T-cell (primary cell): ENCODE measurements at regions not wholly inside any gene's neighbourhood (a gene's known extent, or its start where the extent isn't known, plus 50 kb on each side); places are given as distances from the start of the nearest gene placed in this dataset.

Experiments
- ATAC-seq, 4 experiments: fragments of 200-7000 bp in 3 of 4; fragments of 150-1000 bp in 1 of 4; cut with Tn5 transposase; replicated peaks in 1 of 4; 1 replicate in 3 of 4; 2 replicates in 1 of 4; pipeline ENCODE4 v1.10.0; 2021; ENCODE audit warnings: moderate library complexity in 3 of 4, mild to moderate bottlenecking in 2 of 4, moderate number of reproducible peaks in 1 of 4
- CTCF ChIA-PET, 2 donors: fragments of 300-600 bp; sonication (Branson Sonifier 250); formaldehyde crosslinking; loops; one replicate each; lab custom pipeline; 2022; ENCODE audit warnings: antibody characterized with exemption in 2 of 2; lab: Charles Lee
- POLR2A ChIA-PET, 2 donors: fragments of 300-600 bp; sonication (Branson Sonifier 250); formaldehyde crosslinking; loops; one replicate each; lab custom pipeline; 2022; ENCODE audit warnings: antibody characterized with exemption in 2 of 2; lab: Charles Lee
- DNase-seq, 35 experiments: peaks; one replicate each; pipeline versions ENCODE4 v3.0.0 to v3.0.0-alpha.2; 2013 to 2023
- H3K27ac ChIP-seq: one replicate; pipeline ENCODE4 v1.5.1; 2013; ENCODE audit warnings: low read length
- H3K27me3 ChIP-seq, 2 experiments: replicated peaks in 1 of 2; 1 replicate in 1 of 2; 2 replicates in 1 of 2; pipeline versions ENCODE4 v1.6.1 to v1.7.0; 2013; ENCODE audit warnings: low read length in 1 of 2, mixed read lengths in 1 of 2; ENCODE audit not compliant: control insufficient read depth in 2 of 2, insufficient read depth in 2 of 2; ENCODE audit errors: extremely low read depth in 1 of 2
- H3K36me3 ChIP-seq, 2 donors: 1 replicate in 1 of 2; 2 replicates in 1 of 2; pipeline versions ENCODE4 v1.6.1 to v1.7.0; 2013; ENCODE audit warnings: low read length in 1 of 2; ENCODE audit not compliant: control insufficient read depth in 2 of 2, insufficient read depth in 1 of 2; ENCODE audit errors: extremely low read depth in 1 of 2
- H3K4me1 ChIP-seq, 2 experiments: 1 replicate in 1 of 2; 2 replicates in 1 of 2; pipeline versions ENCODE4 v1.6.1 to v1.7.0; 2013; ENCODE audit warnings: low read length in 2 of 2, mixed read lengths in 1 of 2; ENCODE audit not compliant: insufficient read depth in 2 of 2, control insufficient read depth in 1 of 2; ENCODE audit errors: extremely low read depth in 1 of 2
- H3K4me3 ChIP-seq, 2 donors: 1 replicate in 1 of 2; 2 replicates in 1 of 2; pipeline versions ENCODE4 v1.5.1 to v1.7.0; 2013; ENCODE audit warnings: mild to moderate bottlenecking in 2 of 2, low read length in 1 of 2, moderate library complexity in 1 of 2; ENCODE audit not compliant: control insufficient read depth in 1 of 2; ENCODE audit errors: extremely low read depth in 1 of 2
- H3K9me3 ChIP-seq: 2 replicates; pipeline ENCODE4 v1.7.0; 2013
- H3K27ac Mint-ChIP-seq, 2 donors: one replicate each; pipeline ENCODE4 v1.8.0; 2020 to 2021; ENCODE audit warnings: mild to moderate bottlenecking in 2 of 2, mixed read lengths in 2 of 2
- H3K27me3 Mint-ChIP-seq, 2 donors: one replicate each; pipeline ENCODE4 v1.8.0; 2021 to 2022; ENCODE audit warnings: mixed read lengths in 2 of 2
- H3K36me3 Mint-ChIP-seq: one replicate; pipeline ENCODE4 v1.8.0; 2021; ENCODE audit warnings: mixed read lengths
- H3K4me1 Mint-ChIP-seq, 3 donors: one replicate each; pipeline ENCODE4 v1.8.0; 2020 to 2022; ENCODE audit warnings: mixed read lengths in 3 of 3, mild to moderate bottlenecking in 1 of 3
- H3K4me3 Mint-ChIP-seq, 3 donors: one replicate each; pipeline ENCODE4 v1.8.0; 2020 to 2022; ENCODE audit warnings: mild to moderate bottlenecking in 3 of 3, mixed read lengths in 3 of 3, moderate library complexity in 3 of 3
- H3K9me3 Mint-ChIP-seq, 3 donors: one replicate each; pipeline ENCODE4 v1.8.0; 2020 to 2022; ENCODE audit warnings: mixed read lengths in 3 of 3
- WGBS: methylation state at CpG from one replicate; pipeline ENCODE4 v1.1.5; 2013; ENCODE audit warnings: missing lambda C conversion rate; ENCODE audit not compliant: insufficient coverage; 5-methylcytosine and 5-hydroxymethylcytosine counted together

GRCh38 chr11:71310184-71310583 is 57.8 kb upstream of the SHANK2 start:
- 80% methylated on average over 1 of the region's 4 CpGs for WGBS
- Histone ChIP-seq H3K36me3 (no peaks in the 10 kb centered on the region), H3K27me3 (peaks cover 0 to 10% of the 10 kb centered on the region in 2 experiments), H3K9me3 (no peaks in the 10 kb centered on the region), H3K27ac (no peak overlapping the region), H3K4me3 (no peak overlapping the region), H3K4me1 (no peaks in the 10 kb centered on the region)
- Mint-ChIP-seq H3K27ac (no peak overlapping the region), H3K9me3 (no peaks in the 10 kb centered on the region), H3K36me3 (no peaks in the 10 kb centered on the region), H3K4me3 (no peak overlapping the region), H3K27me3 (no peaks in the 10 kb centered on the region), H3K4me1 (no peaks in the 10 kb centered on the region)
- no peak for DNase-seq
- CTCF ChIA-PET = no interaction called here
- ATAC-seq = no peak
- POLR2A ChIA-PET = no interaction called here

GRCh38 chr11:71309611-71310010 is 57.2 kb upstream of the SHANK2 start:
- 100% methylated on average over 1 of the region's 1 CpG for WGBS

GRCh38 chr11:71309181-71309580 is 56.8 kb upstream of the SHANK2 start:
- H3K36me3 Mint-ChIP-seq = no peaks in the 10 kb centered on the region
- H3K27me3 Mint-ChIP-seq = no peaks in the 10 kb centered on the region
- ATAC-seq (no peak), DNase-seq (no peak)
- no peak overlapping the region for H3K27ac Mint-ChIP-seq
- WGBS = 93% methylated on average over 5 of the region's 7 CpGs
- ChIA-PET POLR2A (interaction anchor here in 1 of 2 donors (0.6 kb wide), 1 partner anchor 17 kb away, joined by 3 read pairs; no protein-coding TSS in a partner anchor), CTCF (no interaction called here)
- H3K4me3 Mint-ChIP-seq = no peak overlapping the region
- Histone ChIP-seq H3K27me3 (peaks cover 0 to 12% of the 10 kb centered on the region in 2 experiments), H3K27ac (no peak overlapping the region), H3K4me3 (no peak overlapping the region), H3K4me1 (no peaks in the 10 kb centered on the region), H3K36me3 (no peaks in the 10 kb centered on the region), H3K9me3 (no peaks in the 10 kb centered on the region)
- H3K9me3 Mint-ChIP-seq = no peaks in the 10 kb centered on the region
- H3K4me1 Mint-ChIP-seq = no peaks in the 10 kb centered on the region

More at GRCh38 chr11:71309611-71310010, 57.2 kb upstream of the SHANK2 start:
- peaks cover 0 to 12% of the 10 kb centered on the region in 2 experiments for H3K27me3 ChIP-seq
- H3K27ac Mint-ChIP-seq = no peak overlapping the region
- H3K36me3 Mint-ChIP-seq = no peaks in the 10 kb centered on the region
- ChIA-PET POLR2A (interaction anchor here in 1 of 2 donors (0.6 kb wide), 1 partner anchor 17 kb away, joined by 3 read pairs; no protein-coding TSS in a partner anchor), CTCF (no interaction called here)
- H3K9me3 ChIP-seq = no peaks in the 10 kb centered on the region
- H3K4me3 Mint-ChIP-seq = no peak overlapping the region
- no peaks in the 10 kb centered on the region for H3K36me3 ChIP-seq
- ATAC-seq (no peak), DNase-seq (peak in 1 of 35 experiments; percentile 10)
- H3K4me1 ChIP-seq = no peaks in the 10 kb centered on the region
- H3K4me3 ChIP-seq = no peak overlapping the region
- H3K9me3 Mint-ChIP-seq = no peaks in the 10 kb centered on the region
- H3K27ac ChIP-seq = no peak overlapping the region
- H3K4me1 Mint-ChIP-seq = no peaks in the 10 kb centered on the region
- no peaks in the 10 kb centered on the region for H3K27me3 Mint-ChIP-seq

DNA sequence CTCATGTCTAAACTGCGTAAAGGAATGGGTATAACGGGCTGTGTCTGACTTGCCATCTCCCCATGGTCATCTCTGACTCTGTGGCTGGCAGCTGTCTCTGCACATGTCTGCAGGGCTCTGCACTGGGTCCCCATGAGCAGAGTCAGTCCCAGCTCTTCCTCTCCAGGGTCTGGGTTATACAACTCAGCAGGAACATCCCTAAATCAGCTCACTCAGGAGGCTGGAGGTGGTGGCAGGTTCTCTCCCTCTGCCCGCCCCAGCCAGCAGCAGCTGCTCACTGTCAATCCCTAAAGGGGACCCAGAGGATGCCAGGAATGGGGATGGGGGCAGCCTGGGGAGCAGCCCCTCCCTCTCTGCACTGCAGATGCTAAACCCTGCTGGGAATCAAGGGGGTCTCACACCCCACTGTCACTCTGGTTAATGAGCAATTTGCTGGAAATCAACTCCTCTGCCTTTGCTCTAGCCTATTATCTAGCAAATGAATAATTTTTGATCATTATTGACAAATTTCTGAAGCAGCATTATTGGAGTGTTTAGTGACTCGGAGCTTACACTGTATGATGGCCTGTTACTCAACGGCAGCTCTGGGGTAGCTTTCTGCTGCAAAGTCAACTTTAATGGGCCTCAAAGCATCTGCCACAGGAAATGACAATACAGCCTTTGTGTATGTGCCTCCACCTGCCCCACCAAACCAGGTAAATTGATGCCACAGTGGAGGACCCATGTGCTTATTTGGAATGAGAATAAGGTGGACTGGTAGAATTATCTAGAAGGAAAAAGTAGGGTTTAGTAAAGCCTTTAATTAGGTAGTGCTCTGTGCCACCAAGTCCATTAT is 55.7 kb upstream of the SHANK2 start:
- H3K27ac ChIP-seq = no peak overlapping the region
- CTCF ChIA-PET = no interaction called here
- H3K9me3 Mint-ChIP-seq = no peaks in the 10 kb centered on the region

GRCh38 chr11:71305451-71306125 is 53.2 kb upstream of the SHANK2 start:
- ChIA-PET POLR2A (no interaction called here), CTCF (interaction anchor here in 1 of 2 donors (0.7 kb wide), 1 partner anchor 35 kb away, joined by 4 read pairs; no protein-coding TSS in a partner anchor)
- peaks cover 6 to 8% of the 10 kb centered on the region in 2 donors for H3K27me3 Mint-ChIP-seq
- no peak overlapping the region for H3K4me3 Mint-ChIP-seq
- 84% methylated on average over 10 of the region's 18 CpGs for WGBS
- H3K9me3 Mint-ChIP-seq = no peaks in the 10 kb centered on the region
- H3K36me3 Mint-ChIP-seq = no peaks in the 10 kb centered on the region
- H3K9me3 ChIP-seq = no peaks in the 10 kb centered on the region
- DNase-seq (peak in 1 of 35 experiments; percentile 16), ATAC-seq (no peak)
- no peaks in the 10 kb centered on the region for H3K4me1 ChIP-seq
- no peak overlapping the region for H3K4me3 ChIP-seq
- H3K36me3 ChIP-seq = no peaks in the 10 kb centered on the region
- H3K4me1 Mint-ChIP-seq = no peaks in the 10 kb centered on the region
- peaks cover 0 to 10% of the 10 kb centered on the region in 2 experiments for H3K27me3 ChIP-seq
- H3K27ac ChIP-seq = no peak overlapping the region
- no peak overlapping the region for H3K27ac Mint-ChIP-seq

More for the DNA sequence above, 55.7 kb upstream of the SHANK2 start:
- no peak for DNase-seq
- H3K4me3 ChIP-seq = no peak overlapping the region
- WGBS = 92% methylated on average over 4 of the region's 5 CpGs
- no peaks in the 10 kb centered on the region for H3K4me1 ChIP-seq
- H3K36me3 Mint-ChIP-seq = no peaks in the 10 kb centered on the region
- no peak overlapping the region for H3K4me3 Mint-ChIP-seq
- POLR2A ChIA-PET = interaction anchor here in 1 of 2 donors (0.5 kb wide), 1 partner anchor 8 kb away, joined by 3 read pairs; no protein-coding TSS in a partner anchor
- no peak for ATAC-seq
- H3K27ac Mint-ChIP-seq = no peak overlapping the region
- H3K36me3 ChIP-seq = no peaks in the 10 kb centered on the region
- H3K27me3 ChIP-seq = peaks cover 0 to 9% of the 10 kb centered on the region in 2 experiments
- H3K4me1 Mint-ChIP-seq = no peaks in the 10 kb centered on the region
- H3K9me3 ChIP-seq = no peaks in the 10 kb centered on the region
- peaks cover 0 to 3% of the 10 kb centered on the region in 2 donors for H3K27me3 Mint-ChIP-seq

- Mint-ChIP-seq H3K9me3 (no peaks in the 10 kb centered on the region), H3K4me1 (no peaks in the 10 kb centered on the region), H3K36me3 (no peaks in the 10 kb centered on the region), H3K27ac (no peak overlapping the region), H3K27me3 (peaks cover 11 to 12% of the 10 kb centered on the region in 2 donors), H3K4me3 (no peak overlapping the region)
- no peak overlapping the region for H3K4me3 ChIP-seq
- no peak for ATAC-seq
- no peak overlapping the region for H3K27ac ChIP-seq
- H3K27me3 ChIP-seq = peaks cover 0 to 10% of the 10 kb centered on the region in 2 experiments
- H3K4me1 ChIP-seq = no peaks in the 10 kb centered on the region
- no peaks in the 10 kb centered on the region for H3K9me3 ChIP-seq
- no peaks in the 10 kb centered on the region for H3K36me3 ChIP-seq
- DNase-seq = peak in 1 of 35 experiments; percentile 4
- ChIA-PET POLR2A (no interaction called here), CTCF (no interaction called here)
- 96% methylated on average over 6 of the region's 7 CpGs for WGBS
Observed at GRCh38 chr11:71305041-71305440, 52.7 kb upstream of the SHANK2 start.
